CD4-positive, alpha-beta memory T cell (primary cell): ENCODE measurements at regions not wholly inside any gene's neighbourhood (a gene's known extent, or its start where the extent isn't known, plus 50 kb on each side); places are given as distances from the start of the nearest gene placed in this dataset.

Experiments
- CTCF ChIA-PET: fragments of 350-600 bp; sonication (Branson Sonifier 250); formaldehyde crosslinking; loops from one replicate; lab custom pipeline; 2021; ENCODE audit warnings: inconsistent platforms; ENCODE audit not compliant: partially characterized antibody; lab: Charles Lee
- POLR2A ChIA-PET: fragments of 350-600 bp; sonication (Branson Sonifier 250); formaldehyde crosslinking; loops from one replicate; lab custom pipeline; 2021; ENCODE audit not compliant: partially characterized antibody; lab: Charles Lee
- DNase-seq, 5 donors: peaks; one replicate each; pipeline versions ENCODE4 v3.0.0 to v3.0.0-alpha.2; 2020 to 2022; ENCODE audit warnings: mixed read lengths in 1 of 5
- H3K27ac ChIP-seq: one replicate; pipeline ENCODE4 v1.7.0; 2013; ENCODE audit warnings: low read depth, low read length
- H3K27me3 ChIP-seq: 2 replicates; pipeline ENCODE4 v1.7.0; 2013; ENCODE audit warnings: mild to moderate bottlenecking, low read length, moderate library complexity; ENCODE audit not compliant: insufficient read depth
- H3K36me3 ChIP-seq: 2 replicates; pipeline ENCODE4 v1.7.0; 2013; ENCODE audit warnings: mild to moderate bottlenecking, low read length, moderate library complexity; ENCODE audit not compliant: insufficient read depth
- H3K4me1 ChIP-seq: 2 replicates; pipeline ENCODE4 v1.7.0; 2013; ENCODE audit warnings: mild to moderate bottlenecking, low read length, moderate library complexity; ENCODE audit not compliant: insufficient read depth
- H3K4me3 ChIP-seq, 2 donors: one replicate each; pipeline ENCODE4 v1.7.0; 2013; ENCODE audit warnings: low read length in 2 of 2, mild to moderate bottlenecking in 1 of 2
- H3K9me3 ChIP-seq, 2 donors: one replicate each; pipeline ENCODE4 v1.7.0; 2013; ENCODE audit warnings: low read length in 2 of 2, control low read depth in 1 of 2; ENCODE audit not compliant: control insufficient read depth in 1 of 2
- H3K27ac Mint-ChIP-seq, 7 donors: one replicate each; pipeline ENCODE4 v1.8.0; 2020 to 2021; ENCODE audit warnings: mixed read lengths in 7 of 7, mild to moderate bottlenecking in 6 of 7, inconsistent platforms in 3 of 7, moderate library complexity in 3 of 7
- H3K27me3 Mint-ChIP-seq, 2 donors: one replicate each; pipeline ENCODE4 v1.8.0; 2020 to 2021; ENCODE audit warnings: mixed read lengths in 2 of 2
- H3K36me3 Mint-ChIP-seq, 2 donors: one replicate each; pipeline ENCODE4 v1.8.0; 2020 to 2021; ENCODE audit warnings: mixed read lengths in 2 of 2, inconsistent platforms in 1 of 2, mild to moderate bottlenecking in 1 of 2
- H3K4me1 Mint-ChIP-seq, 4 donors: one replicate each; pipeline ENCODE4 v1.8.0; 2020 to 2021; ENCODE audit warnings: mixed read lengths in 4 of 4, mild to moderate bottlenecking in 1 of 4
- H3K4me3 Mint-ChIP-seq, 8 donors: one replicate each; pipeline ENCODE4 v1.8.0; 2020 to 2021; ENCODE audit warnings: mixed read lengths in 8 of 8, mild to moderate bottlenecking in 7 of 8, moderate library complexity in 6 of 8, inconsistent platforms in 3 of 8
- H3K9me3 Mint-ChIP-seq, 8 donors: one replicate each; pipeline ENCODE4 v1.8.0; 2020 to 2021; ENCODE audit warnings: mixed read lengths in 8 of 8, mild to moderate bottlenecking in 5 of 8, inconsistent platforms in 3 of 8, moderate library complexity in 1 of 8
- intact Hi-C: fragments of 100-400 bp; cut with micrococcal nuclease; formaldehyde crosslinking; loops from one replicate; pipeline ENCODE4 v1.15.1; 2023

DNA sequence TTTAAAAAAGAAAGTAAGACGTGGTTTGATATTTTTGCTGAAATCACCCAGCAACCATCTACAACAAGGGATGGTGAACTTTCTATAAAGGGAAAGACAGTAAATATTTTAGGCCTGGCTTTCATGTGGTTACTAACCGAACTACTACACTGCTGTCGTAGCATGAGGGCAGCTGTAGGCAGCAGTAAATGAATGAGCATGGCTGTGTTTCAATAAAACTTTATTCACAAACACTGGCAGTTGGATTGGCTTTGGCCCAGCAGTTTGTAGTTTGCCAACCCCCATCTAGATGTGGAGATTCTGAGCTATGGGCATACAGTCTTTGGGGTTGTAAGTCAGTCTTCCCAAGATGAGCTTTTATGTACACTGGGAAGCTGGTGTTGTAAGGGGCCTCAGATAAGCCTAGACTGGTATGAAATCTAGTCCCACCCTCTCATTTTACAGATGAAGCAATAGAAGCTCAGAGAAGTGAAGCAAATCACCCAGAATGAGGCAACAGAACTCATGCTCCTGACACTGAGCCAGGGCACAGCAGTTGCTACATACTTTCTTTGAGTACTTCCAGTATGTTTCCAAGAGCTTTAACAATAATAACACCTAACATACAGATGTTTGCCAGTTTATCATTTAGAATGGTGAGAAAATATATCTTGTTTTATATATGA lies 204.4 kb downstream of the ADAMTS15 start:
- Histone ChIP-seq H3K27me3 (no peaks in the 10 kb centered on the region), H3K4me3 (no peak overlapping the region), H3K9me3 (no peaks in the 10 kb centered on the region), H3K36me3 (no peaks in the 10 kb centered on the region), H3K4me1 (no peaks in the 10 kb centered on the region), H3K27ac (no peak overlapping the region)
- no peak overlapping the region for H3K4me3 Mint-ChIP-seq
- H3K9me3 Mint-ChIP-seq, result peaks cover 0 to 10% (median 7%) of the 10 kb centered on the region in 8 donors
- no peaks in the 10 kb centered on the region for H3K36me3 Mint-ChIP-seq
- ChIA-PET POLR2A (no interaction called here), CTCF (no interaction called here)
- DNase-seq, result no peak
- no peaks in the 10 kb centered on the region for H3K4me1 Mint-ChIP-seq
- intact Hi-C loops, result no loop called here
- peaks cover 0 to 5% of the 10 kb centered on the region in 2 donors for H3K27me3 Mint-ChIP-seq
- no peak overlapping the region for H3K27ac Mint-ChIP-seq

DNA sequence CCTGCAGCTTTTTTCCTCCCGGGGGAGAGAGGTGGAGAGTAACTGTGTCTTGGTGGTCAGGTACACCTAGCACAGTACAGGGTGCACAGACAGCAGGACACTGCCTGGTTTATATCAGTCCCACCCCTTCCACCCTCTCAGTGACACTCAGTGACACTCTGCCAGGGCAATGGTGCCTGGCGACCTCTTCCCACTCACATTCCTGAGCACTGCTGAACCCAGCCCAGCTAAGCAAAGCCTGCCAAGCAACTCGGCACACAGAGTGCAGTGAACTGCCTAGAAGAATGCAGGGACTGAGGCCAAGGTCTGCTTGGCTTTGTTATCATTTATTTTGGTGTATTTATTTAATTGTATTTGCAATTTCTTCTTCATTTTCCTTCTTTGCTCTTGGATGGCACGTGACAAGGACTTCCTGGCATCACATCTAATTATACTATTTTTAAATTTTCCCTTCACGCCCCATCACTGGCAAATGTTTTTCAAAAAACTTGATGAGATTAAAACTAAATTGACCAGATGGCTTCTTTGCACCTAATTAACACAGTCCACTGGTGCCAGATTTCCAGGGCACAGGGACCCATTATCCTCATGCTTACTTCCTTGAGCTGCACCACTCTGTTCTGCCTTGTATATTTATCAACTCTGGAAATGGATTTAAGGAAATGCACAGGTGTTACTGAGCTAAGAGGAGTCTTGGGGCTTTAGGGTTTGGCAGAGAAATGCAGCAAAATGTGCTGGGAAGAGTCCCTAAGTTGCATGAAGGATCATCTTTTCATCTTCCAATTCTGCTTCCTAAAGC lies 205.6 kb downstream of the ADAMTS15 start:
- CTCF ChIA-PET, result no interaction called here
- Mint-ChIP-seq H3K4me3 (no peak overlapping the region), H3K27me3 (peaks cover 0 to 5% of the 10 kb centered on the region in 2 donors), H3K27ac (no peak overlapping the region), H3K4me1 (no peaks in the 10 kb centered on the region), H3K9me3 (peaks cover 0 to 13% (median 7%) of the 10 kb centered on the region in 8 donors), H3K36me3 (no peaks in the 10 kb centered on the region)
- no peak overlapping the region for H3K4me3 ChIP-seq
- DNase-seq, result no peak
- no peaks in the 10 kb centered on the region for H3K36me3 ChIP-seq
- intact Hi-C loops, result no loop called here
- H3K9me3 ChIP-seq, result no peaks in the 10 kb centered on the region
- H3K4me1 ChIP-seq, result no peaks in the 10 kb centered on the region
- no peak overlapping the region for H3K27ac ChIP-seq
- POLR2A ChIA-PET, result no interaction called here
- no peaks in the 10 kb centered on the region for H3K27me3 ChIP-seq

DNA sequence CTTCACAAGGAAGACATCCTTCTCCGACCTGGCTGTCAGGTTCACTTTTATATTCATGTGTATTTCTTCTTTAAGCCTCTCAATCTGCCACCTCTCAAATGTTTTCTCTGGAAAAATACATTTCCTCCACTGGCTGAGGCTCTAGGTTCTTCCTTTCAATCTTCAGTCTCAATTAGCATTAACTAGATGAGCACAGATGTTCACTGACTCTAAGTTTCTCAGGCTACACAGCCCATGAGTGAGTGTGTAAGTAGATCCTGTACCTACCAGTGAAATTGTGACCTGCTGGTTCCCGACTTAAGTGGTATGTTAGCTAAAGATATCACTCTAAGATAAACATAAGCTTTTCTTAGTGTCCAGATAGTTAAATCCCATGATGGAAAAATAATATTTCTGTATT lies 206.9 kb downstream of the ADAMTS15 start:
- Histone ChIP-seq H3K4me3 (no peak overlapping the region), H3K36me3 (no peaks in the 10 kb centered on the region), H3K9me3 (no peaks in the 10 kb centered on the region), H3K27me3 (no peaks in the 10 kb centered on the region), H3K4me1 (no peaks in the 10 kb centered on the region), H3K27ac (no peak overlapping the region)
- no peak for DNase-seq
- Mint-ChIP-seq H3K27ac (no peak overlapping the region), H3K9me3 (peaks cover 0 to 13% (median 7%) of the 10 kb centered on the region in 8 donors), H3K4me1 (no peaks in the 10 kb centered on the region), H3K36me3 (no peaks in the 10 kb centered on the region), H3K27me3 (peaks cover 0 to 5% of the 10 kb centered on the region in 2 donors), H3K4me3 (no peak overlapping the region)
- POLR2A ChIA-PET, result no interaction called here
- intact Hi-C loops, result no loop called here
- CTCF ChIA-PET, result no interaction called here

DNA sequence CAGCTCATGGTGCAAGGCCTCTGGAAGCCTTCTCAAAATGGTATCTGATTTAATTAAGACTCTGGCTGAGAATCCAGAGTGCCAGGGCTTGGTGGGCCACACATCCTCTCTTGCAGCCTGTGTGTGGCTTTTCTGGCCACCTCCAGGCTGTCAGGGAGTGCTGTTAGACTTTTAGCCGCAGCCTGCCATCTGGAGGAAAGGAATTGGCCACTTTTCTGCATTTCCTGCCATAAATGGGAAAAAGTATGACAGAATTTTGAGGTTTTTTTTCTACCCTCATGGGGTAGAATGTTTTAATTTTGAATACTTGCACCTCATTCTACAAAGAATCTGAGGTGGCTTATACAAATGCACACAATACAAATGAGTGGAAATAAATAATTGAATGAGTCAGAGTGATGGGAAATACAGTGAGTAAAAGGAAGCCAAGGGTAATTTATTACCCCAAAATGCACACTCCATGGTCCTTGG lies 218.4 kb downstream of the ADAMTS15 start:
- no peak overlapping the region for H3K4me3 ChIP-seq
- ChIA-PET CTCF (no interaction called here), POLR2A (no interaction called here)
- Mint-ChIP-seq H3K27ac (no peak overlapping the region), H3K4me1 (no peaks in the 10 kb centered on the region), H3K9me3 (peaks cover 0 to 2% (median 0%) of the 10 kb centered on the region in 8 donors), H3K36me3 (no peaks in the 10 kb centered on the region), H3K4me3 (no peak overlapping the region), H3K27me3 (peaks cover 2 to 6% of the 10 kb centered on the region in 2 donors)
- H3K27me3 ChIP-seq, result no peaks in the 10 kb centered on the region
- intact Hi-C loops, result no loop called here
- no peaks in the 10 kb centered on the region for H3K36me3 ChIP-seq
- H3K4me1 ChIP-seq, result no peaks in the 10 kb centered on the region
- no peak overlapping the region for H3K27ac ChIP-seq
- no peaks in the 10 kb centered on the region for H3K9me3 ChIP-seq
- DNase-seq, result no peak

DNA sequence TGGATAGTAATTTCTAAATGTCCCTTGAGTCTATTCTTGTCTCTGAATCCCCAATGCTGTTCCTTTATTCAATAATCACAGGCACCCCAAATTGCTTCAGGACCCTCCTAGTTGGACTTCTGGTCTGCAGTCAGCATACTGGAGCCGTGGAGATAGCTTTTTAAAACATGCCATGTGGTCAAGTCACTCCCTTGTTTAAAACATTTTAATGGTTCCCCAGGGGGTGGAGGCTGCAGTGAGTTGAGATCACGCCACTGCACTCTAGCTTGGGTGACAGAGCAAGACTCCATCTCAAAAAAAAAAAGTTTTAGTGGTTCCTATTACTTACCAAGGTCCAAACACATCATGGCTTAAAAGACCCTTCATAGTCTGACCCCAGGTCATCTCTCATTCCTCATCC lies 220.3 kb downstream of the ADAMTS15 start:
- Histone ChIP-seq H3K4me3 (no peak overlapping the region), H3K36me3 (no peaks in the 10 kb centered on the region), H3K27ac (no peak overlapping the region), H3K4me1 (no peaks in the 10 kb centered on the region), H3K9me3 (no peaks in the 10 kb centered on the region), H3K27me3 (no peaks in the 10 kb centered on the region)
- ChIA-PET POLR2A (no interaction called here), CTCF (no interaction called here)
- Mint-ChIP-seq H3K27ac (no peak overlapping the region), H3K4me1 (no peaks in the 10 kb centered on the region), H3K4me3 (no peak overlapping the region), H3K9me3 (no peaks in the 10 kb centered on the region), H3K36me3 (no peaks in the 10 kb centered on the region), H3K27me3 (peaks cover 2 to 4% of the 10 kb centered on the region in 2 donors)
- DNase-seq, result no peak
- intact Hi-C loops, result no loop called here

DNA sequence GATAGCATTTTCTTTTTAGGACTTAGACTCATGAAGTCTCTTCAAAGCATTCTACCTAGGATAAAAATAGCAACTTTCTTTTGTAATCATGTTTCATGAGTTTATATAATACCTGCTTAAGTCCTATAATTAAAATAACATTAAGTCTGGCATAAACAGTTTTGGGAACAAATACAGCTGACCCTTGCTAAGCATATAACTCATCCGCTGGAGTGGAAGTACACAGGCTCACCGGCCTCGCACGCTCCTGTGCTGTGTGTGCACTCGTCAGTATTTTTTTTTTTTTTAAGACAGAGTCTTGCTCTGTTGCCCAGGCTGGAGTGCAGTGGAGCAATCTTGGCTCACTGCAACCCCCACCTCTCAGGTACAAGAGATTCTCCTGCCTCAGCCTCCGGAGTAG lies 221.8 kb downstream of the ADAMTS15 start:
- Histone ChIP-seq H3K27ac (no peak overlapping the region), H3K27me3 (no peaks in the 10 kb centered on the region), H3K9me3 (no peaks in the 10 kb centered on the region), H3K36me3 (no peaks in the 10 kb centered on the region), H3K4me1 (no peaks in the 10 kb centered on the region), H3K4me3 (no peak overlapping the region)
- ChIA-PET CTCF (no interaction called here), POLR2A (no interaction called here)
- H3K27me3 Mint-ChIP-seq, result peaks cover 2 to 7% of the 10 kb centered on the region in 2 donors
- no peaks in the 10 kb centered on the region for H3K36me3 Mint-ChIP-seq
- no peaks in the 10 kb centered on the region for H3K9me3 Mint-ChIP-seq
- H3K4me3 Mint-ChIP-seq, result no peak overlapping the region
- H3K27ac Mint-ChIP-seq, result no peak overlapping the region
- intact Hi-C loops, result no loop called here
- H3K4me1 Mint-ChIP-seq, result no peaks in the 10 kb centered on the region
- no peak for DNase-seq

DNA sequence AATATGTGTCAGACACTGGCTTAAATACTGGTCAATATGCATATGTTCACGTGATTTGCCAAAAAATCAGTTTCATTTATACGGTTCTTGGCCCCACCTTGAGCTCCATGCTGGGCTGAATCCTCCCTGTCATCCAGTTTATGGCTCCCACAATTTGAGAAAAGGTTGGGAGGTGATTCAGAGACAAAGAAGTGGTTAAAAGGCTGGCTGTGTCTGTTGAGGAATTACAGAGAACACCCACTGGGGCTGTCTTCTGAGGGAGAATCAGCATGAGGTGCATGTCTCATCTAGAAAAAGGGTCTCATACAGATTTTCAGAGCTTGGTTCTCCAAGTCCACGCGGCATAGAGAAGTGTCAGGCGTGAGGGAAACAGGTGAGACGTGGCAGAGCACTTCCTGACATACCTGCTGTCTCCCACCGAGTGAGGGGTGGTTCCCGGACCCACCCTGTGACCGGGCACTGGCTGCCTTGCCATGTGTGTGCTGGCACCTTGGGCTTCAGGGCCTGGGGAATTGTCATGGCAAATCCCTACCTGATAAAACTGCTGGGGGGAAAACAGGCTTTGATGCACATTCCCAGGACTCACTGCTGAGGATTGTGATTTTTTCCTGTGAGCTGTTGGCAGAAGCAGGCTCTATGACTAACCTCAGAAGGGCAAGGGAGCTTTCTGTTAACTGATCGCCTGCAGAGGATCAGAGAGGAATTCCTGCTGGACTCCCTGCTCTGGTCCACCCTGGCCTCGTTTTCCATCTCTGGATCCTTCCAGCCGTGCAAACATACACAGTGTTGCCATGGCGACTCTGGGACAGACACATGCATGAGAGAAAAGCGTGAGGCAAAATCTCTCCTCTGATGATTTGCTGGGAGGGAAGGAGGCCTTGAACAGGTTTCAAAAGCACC lies 223.6 kb downstream of the ADAMTS15 start:
- H3K27ac Mint-ChIP-seq, result no peak overlapping the region
- intact Hi-C loops, result no loop called here
- ChIA-PET CTCF (no interaction called here), POLR2A (no interaction called here)
- H3K4me1 Mint-ChIP-seq, result no peaks in the 10 kb centered on the region
- H3K27ac ChIP-seq, result no peak overlapping the region
- DNase-seq, result no peak
- H3K4me1 ChIP-seq, result no peaks in the 10 kb centered on the region
- no peaks in the 10 kb centered on the region for H3K27me3 ChIP-seq
- no peaks in the 10 kb centered on the region for H3K36me3 Mint-ChIP-seq
- H3K9me3 Mint-ChIP-seq, result peaks cover 0 to under 1% (median 0%) of the 10 kb centered on the region in 8 donors
- H3K4me3 Mint-ChIP-seq, result no peak overlapping the region
- no peaks in the 10 kb centered on the region for H3K9me3 ChIP-seq
- H3K36me3 ChIP-seq, result no peaks in the 10 kb centered on the region
- H3K4me3 ChIP-seq, result no peak overlapping the region
- peaks cover 5 to 11% of the 10 kb centered on the region in 2 donors for H3K27me3 Mint-ChIP-seq
